ENCODE measurements at regions not wholly inside any gene's neighbourhood (a gene's known extent, or its start where the extent isn't known, plus 50 kb on each side); places are given as distances from the start of the nearest gene placed in this dataset.
"Not testable (repeated sequence)": the region's sequence is repeated elsewhere in the genome, so short reads cannot be mapped to it uniquely, and the experiment has no call there.

- Histone ChIP-seq H3K9ac (ENCODE audit: low read length) (no peak overlapping the region), H3K36me3 (ENCODE audit: control insufficient read depth, insufficient read depth, low read length) (no peaks in the 10 kb centered on the region), H3K27me3 (ENCODE audit: control insufficient read depth, insufficient read depth, low read length) (no peaks in the 10 kb centered on the region), H3K9me3 (ENCODE audit: control insufficient read depth, low read length) (no peaks in the 10 kb centered on the region), H3K4me1 (ENCODE audit: control insufficient read depth, insufficient read depth, low read length) (no peaks in the 10 kb centered on the region), H3K4me3 (ENCODE audit: low read length) (no peak overlapping the region)
Measured at GRCh38 chr6:145548933-145549648, 186.2 kb downstream of the EPM2A start.

DNA sequence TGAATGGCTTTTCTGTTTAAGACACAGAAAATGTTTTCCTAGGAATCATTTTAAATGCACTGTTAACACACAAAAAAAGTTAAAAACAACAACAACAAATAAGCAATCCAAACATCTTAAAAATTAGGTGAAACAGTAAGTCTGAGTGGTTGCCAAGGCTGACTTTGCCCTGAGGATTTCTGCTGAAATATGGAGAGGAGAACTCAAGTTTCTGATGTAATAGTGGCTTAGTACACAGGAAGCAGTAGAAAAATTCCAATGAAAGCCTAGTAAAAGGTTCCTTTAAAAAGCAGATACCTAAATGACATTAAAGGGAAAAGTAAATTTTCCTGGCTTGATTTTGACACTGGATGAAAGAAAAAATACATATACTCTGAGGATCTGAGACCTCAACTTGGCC lies 184.2 kb downstream of the EPM2A start:
- Histone ChIP-seq H3K27me3 (ENCODE audit: control insufficient read depth, insufficient read depth, low read length) (no peaks in the 10 kb centered on the region), H3K4me3 (ENCODE audit: low read length) (no peak overlapping the region), H3K36me3 (ENCODE audit: control insufficient read depth, insufficient read depth, low read length) (no peaks in the 10 kb centered on the region), H3K9ac (ENCODE audit: low read length) (no peak overlapping the region), H3K9me3 (ENCODE audit: control insufficient read depth, low read length) (no peaks in the 10 kb centered on the region), H3K4me1 (ENCODE audit: control insufficient read depth, insufficient read depth, low read length) (no peaks in the 10 kb centered on the region)

GRCh38 chr6:145555084-145555483 lies 180.2 kb downstream of the EPM2A start:
- H3K9ac ChIP-seq (ENCODE audit: low read length), result no peak overlapping the region

GRCh38 chr6:145557474-145557873 lies 177.8 kb downstream of the EPM2A start:
- Histone ChIP-seq H3K36me3 (ENCODE audit: control insufficient read depth, insufficient read depth, low read length) (no peaks in the 10 kb centered on the region), H3K4me3 (ENCODE audit: low read length) (no peak overlapping the region), H3K4me1 (ENCODE audit: control insufficient read depth, insufficient read depth, low read length) (no peaks in the 10 kb centered on the region), H3K9ac (ENCODE audit: low read length) (no peak overlapping the region), H3K9me3 (ENCODE audit: control insufficient read depth, low read length) (no peaks in the 10 kb centered on the region), H3K27me3 (ENCODE audit: control insufficient read depth, insufficient read depth, low read length) (no peaks in the 10 kb centered on the region)

More at GRCh38 chr6:145555084-145555483, 180.2 kb downstream of the EPM2A start:
- no peaks in the 10 kb centered on the region for H3K27me3 ChIP-seq (ENCODE audit: control insufficient read depth, insufficient read depth, low read length)
- H3K36me3 ChIP-seq (ENCODE audit: control insufficient read depth, insufficient read depth, low read length), result no peaks in the 10 kb centered on the region
- no peak overlapping the region for H3K4me3 ChIP-seq (ENCODE audit: low read length)
- no peaks in the 10 kb centered on the region for H3K4me1 ChIP-seq (ENCODE audit: control insufficient read depth, insufficient read depth, low read length)
- H3K9me3 ChIP-seq (ENCODE audit: control insufficient read depth, low read length), result no peaks in the 10 kb centered on the region

DNA sequence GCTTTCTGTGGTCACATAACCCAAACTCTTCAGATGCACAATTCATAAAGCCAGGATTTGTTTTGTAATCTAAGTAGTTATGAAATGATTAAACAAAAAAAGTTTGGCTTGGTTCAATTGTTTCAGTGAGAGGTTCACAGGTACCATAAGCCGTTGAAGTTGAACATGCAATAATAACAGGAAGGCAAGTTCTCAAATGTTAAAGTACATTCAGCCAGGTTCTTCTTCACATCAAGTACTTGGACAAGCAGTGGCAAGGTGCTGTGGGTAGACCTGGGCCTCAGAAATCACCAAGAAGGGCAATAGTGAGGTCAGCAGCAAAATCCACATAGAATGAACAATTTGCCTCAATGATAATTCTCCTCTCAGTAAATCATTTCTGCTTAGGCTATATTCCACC lies 175.5 kb downstream of the EPM2A start:
- no peak overlapping the region for H3K9ac ChIP-seq (ENCODE audit: low read length)
- no peak overlapping the region for H3K4me3 ChIP-seq (ENCODE audit: low read length)
- no peaks in the 10 kb centered on the region for H3K4me1 ChIP-seq (ENCODE audit: control insufficient read depth, insufficient read depth, low read length)
- no peaks in the 10 kb centered on the region for H3K27me3 ChIP-seq (ENCODE audit: control insufficient read depth, insufficient read depth, low read length)
- H3K36me3 ChIP-seq (ENCODE audit: control insufficient read depth, insufficient read depth, low read length), result no peaks in the 10 kb centered on the region
- H3K9me3 ChIP-seq (ENCODE audit: control insufficient read depth, low read length), result no peaks in the 10 kb centered on the region

DNA sequence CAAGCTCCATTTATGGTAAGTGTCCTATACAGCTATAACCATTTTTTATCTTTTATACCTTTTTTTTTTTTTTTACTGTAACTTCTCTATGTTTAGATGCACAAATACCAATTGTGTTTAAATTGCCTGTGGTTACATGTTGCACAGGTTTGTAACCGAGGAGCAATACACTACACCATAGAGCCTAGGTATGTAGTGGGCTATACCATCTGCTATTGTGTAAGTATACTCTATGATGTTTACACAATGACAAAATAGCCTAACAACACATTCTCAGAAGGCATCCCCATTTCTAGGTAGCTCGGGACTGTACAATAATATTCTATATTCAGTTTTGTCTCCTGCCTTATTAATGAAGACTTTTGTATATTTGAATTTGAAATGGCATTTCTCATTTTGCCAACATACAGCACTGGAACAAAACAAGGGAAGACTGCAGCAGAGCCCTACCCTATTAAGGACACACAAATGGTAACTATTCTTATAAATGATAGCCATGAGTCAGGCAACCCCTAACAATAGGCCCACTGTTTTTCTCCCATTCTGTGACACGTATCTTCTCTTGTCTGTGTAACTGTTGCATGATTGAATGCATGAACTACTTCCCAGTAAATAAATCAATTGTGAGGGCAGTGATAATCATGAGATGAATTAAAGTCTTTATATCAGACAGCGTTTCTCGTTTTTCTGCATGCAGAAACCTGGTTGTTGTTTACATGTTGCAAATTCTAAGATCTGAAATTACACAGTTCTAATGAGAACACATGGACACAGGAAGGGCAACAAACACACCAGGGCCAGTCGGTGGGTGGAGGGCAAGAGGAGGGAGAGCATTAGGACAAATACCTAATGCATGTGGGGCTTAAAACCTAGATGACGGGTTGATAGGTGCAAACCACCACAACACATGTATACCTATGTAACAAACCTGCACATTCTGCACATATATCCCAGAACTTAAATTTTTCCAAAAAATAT lies 173.9 kb downstream of the EPM2A start:
- H3K4me3 ChIP-seq (ENCODE audit: low read length), result no peak overlapping the region
- H3K9me3 ChIP-seq (ENCODE audit: control insufficient read depth, low read length), result no peaks in the 10 kb centered on the region
- H3K36me3 ChIP-seq (ENCODE audit: control insufficient read depth, insufficient read depth, low read length), result no peaks in the 10 kb centered on the region
- H3K9ac ChIP-seq (ENCODE audit: low read length), result no peak overlapping the region
- no peaks in the 10 kb centered on the region for H3K27me3 ChIP-seq (ENCODE audit: control insufficient read depth, insufficient read depth, low read length)
- no peaks in the 10 kb centered on the region for H3K4me1 ChIP-seq (ENCODE audit: control insufficient read depth, insufficient read depth, low read length)

- Histone ChIP-seq H3K4me3 (ENCODE audit: low read length) (no peak overlapping the region), H3K27me3 (ENCODE audit: control insufficient read depth, insufficient read depth, low read length) (no peaks in the 10 kb centered on the region), H3K36me3 (ENCODE audit: control insufficient read depth, insufficient read depth, low read length) (no peaks in the 10 kb centered on the region), H3K9me3 (ENCODE audit: control insufficient read depth, low read length) (no peaks in the 10 kb centered on the region), H3K9ac (ENCODE audit: low read length) (no peak overlapping the region), H3K4me1 (ENCODE audit: control insufficient read depth, insufficient read depth, low read length) (no peaks in the 10 kb centered on the region)
Measured at GRCh38 chr6:145562771-145563615, 172.3 kb downstream of the EPM2A start.

DNA sequence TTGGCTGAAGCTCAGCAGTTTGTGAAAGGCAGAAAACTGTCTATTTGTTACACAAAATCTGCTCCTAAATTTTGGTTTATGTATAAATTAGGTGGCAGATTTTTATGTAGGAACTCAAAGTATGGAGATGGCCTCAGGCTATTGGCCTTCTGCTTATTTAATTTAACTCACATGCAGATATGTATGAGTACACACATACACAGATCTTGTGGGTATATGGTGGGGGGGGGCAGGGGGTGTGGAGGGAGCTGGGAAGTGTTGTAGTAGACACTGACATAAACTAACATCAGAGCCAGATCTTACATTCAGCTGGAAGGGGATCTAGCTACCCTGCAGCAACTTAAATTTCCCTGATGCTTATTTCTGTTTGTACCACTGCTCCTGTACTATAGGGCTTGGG lies 170.8 kb downstream of the EPM2A start:
- H3K9me3 ChIP-seq (ENCODE audit: control insufficient read depth, low read length), result no peaks in the 10 kb centered on the region
- H3K4me1 ChIP-seq (ENCODE audit: control insufficient read depth, insufficient read depth, low read length), result no peaks in the 10 kb centered on the region
- no peaks in the 10 kb centered on the region for H3K36me3 ChIP-seq (ENCODE audit: control insufficient read depth, insufficient read depth, low read length)
- no peak overlapping the region for H3K9ac ChIP-seq (ENCODE audit: low read length)
- no peak overlapping the region for H3K4me3 ChIP-seq (ENCODE audit: low read length)
- H3K27me3 ChIP-seq (ENCODE audit: control insufficient read depth, insufficient read depth, low read length), result no peaks in the 10 kb centered on the region

- Histone ChIP-seq H3K36me3 (ENCODE audit: control insufficient read depth, insufficient read depth, low read length) (no peaks in the 10 kb centered on the region), H3K4me1 (ENCODE audit: control insufficient read depth, insufficient read depth, low read length) (no peaks in the 10 kb centered on the region), H3K9ac (ENCODE audit: low read length) (no peak overlapping the region), H3K9me3 (ENCODE audit: control insufficient read depth, low read length) (no peaks in the 10 kb centered on the region), H3K4me3 (ENCODE audit: low read length) (no peak overlapping the region), H3K27me3 (ENCODE audit: control insufficient read depth, insufficient read depth, low read length) (no peaks in the 10 kb centered on the region)
Measured at GRCh38 chr6:145567684-145568252, 167.6 kb downstream of the EPM2A start.

GRCh38 chr6:145569140-145569539 lies 166.2 kb downstream of the EPM2A start:
- Histone ChIP-seq H3K9ac (ENCODE audit: low read length) (no peak overlapping the region), H3K4me3 (ENCODE audit: low read length) (no peak overlapping the region), H3K36me3 (ENCODE audit: control insufficient read depth, insufficient read depth, low read length) (no peaks in the 10 kb centered on the region), H3K27me3 (ENCODE audit: control insufficient read depth, insufficient read depth, low read length) (no peaks in the 10 kb centered on the region), H3K9me3 (ENCODE audit: control insufficient read depth, low read length) (no peaks in the 10 kb centered on the region), H3K4me1 (ENCODE audit: control insufficient read depth, insufficient read depth, low read length) (no peaks in the 10 kb centered on the region)

GRCh38 chr6:145570336-145570735 lies 165.0 kb downstream of the EPM2A start:
- not testable (repeated sequence) for H3K9ac ChIP-seq (ENCODE audit: low read length); H3K4me1 ChIP-seq (ENCODE audit: control insufficient read depth, insufficient read depth, low read length); H3K36me3 ChIP-seq (ENCODE audit: control insufficient read depth, insufficient read depth, low read length); H3K9me3 ChIP-seq (ENCODE audit: control insufficient read depth, low read length); H3K27me3 ChIP-seq (ENCODE audit: control insufficient read depth, insufficient read depth, low read length); H3K4me3 ChIP-seq (ENCODE audit: low read length)

All from mucosa of stomach (tissue), 1 donor.